ENCODE measurements at regions not wholly inside any gene's neighbourhood (a gene's known extent, or its start where the extent isn't known, plus 50 kb on each side); places are given as distances from the start of the nearest gene placed in this dataset.

GRCh38 chr2:158043181-158043948 is 58.3 kb upstream of the UPP2 start:
- Histone ChIP-seq H4K20me1 (ENCODE audit: insufficient read depth) (no peaks in the 10 kb centered on the region), H3K79me2 (ENCODE audit: insufficient read depth, low read length) (no peaks in the 10 kb centered on the region), H3K9me3 (ENCODE audit: control insufficient read depth in 1 of 2, insufficient read depth in 1 of 2, low read depth in 1 of 2, low read length in 2 of 2) (no peaks in the 10 kb centered on the region), H3K36me3 (ENCODE audit: control insufficient read depth in 1 of 2, insufficient read depth in 2 of 2, low read length in 2 of 2) (no peaks in the 10 kb centered on the region), H3K9ac (ENCODE audit: low read length) (no peak overlapping the region), H3K27me3 (ENCODE audit: insufficient read depth, low read length) (no peaks in the 10 kb centered on the region), H3K4me3 (replicated peaks in 1 of 2; ENCODE audit: low read depth in 1 of 2, low read length in 2 of 2) (no peak overlapping the region), H3K27ac (ENCODE audit: low read depth, low read length) (no peak overlapping the region), H2AFZ (ENCODE audit: low read depth, low read length, poor library complexity, severe bottlenecking) (no peak overlapping the region), H3K9me2 (ENCODE audit: insufficient read depth) (no peaks in the 10 kb centered on the region), H3K4me2 (ENCODE audit: low read length) (no peak overlapping the region), H3K4me1 (ENCODE audit: control insufficient read depth in 1 of 2, insufficient read depth in 2 of 2, low read length in 2 of 2) (no peaks in the 10 kb centered on the region)
- no TSS peak for BruUV-seq (replicated peaks)
- RAD21 ChIA-PET (ENCODE audit: low non-redundant PET in 1 of 2, low total read pairs in 2 of 2, uncharacterized antibody in 2 of 2, unreplicated experiment in 2 of 2), result no interaction called here
- POLR2A ChIA-PET, result no interaction called here
- no peak for DNase-seq (ENCODE audit: low read depth, low spot score)
- no peak for TF ChIP-seq ELF1 (IDR thresholded peaks at IDR 0.05; ENCODE audit: borderline replicate concordance, low read depth)
- no peak for TF ChIP-seq EGR1 (IDR thresholded peaks at IDR 0.05; ENCODE audit: low read depth)
- TF ChIP-seq SP1 (IDR thresholded peaks at IDR 0.05; ENCODE audit: low read depth), result no peak
- no peak for TF ChIP-seq CTCF (IDR thresholded peaks at IDR 0.05 in 2 of 3, conservative IDR thresholded peaks at IDR 0.05 in 1 of 3; ENCODE audit: borderline replicate concordance in 1 of 3, insufficient read depth in 1 of 3, low read depth in 2 of 3, low read length in 2 of 3)
- no peak for TF ChIP-seq RAD21 (IDR thresholded peaks at IDR 0.05; ENCODE audit: low read depth)
- TF ChIP-seq TCF7L2 (IDR thresholded peaks at IDR 0.05; ENCODE audit: borderline replicate concordance, extremely low read depth, insufficient read depth, insufficient read length), result no peak
- CTCF ChIA-PET, result no interaction called here
- ATAC-seq, result no peak
- intact Hi-C loops (cut with micrococcal nuclease), result no loop called here

- no peak overlapping the region for H3K4me2 ChIP-seq (ENCODE audit: low read length)
- DNase-seq (ENCODE audit: low read depth, low spot score) (no peak), ATAC-seq (no peak)
- no peaks in the 10 kb centered on the region for H3K79me2 ChIP-seq (ENCODE audit: insufficient read depth, low read length)
- ChIA-PET RAD21 (ENCODE audit: low non-redundant PET in 1 of 2, low total read pairs in 2 of 2, uncharacterized antibody in 2 of 2, unreplicated experiment in 2 of 2) (no interaction called here), POLR2A (no interaction called here), CTCF (no interaction called here)
- no peak overlapping the region for H3K4me3 ChIP-seq (replicated peaks in 1 of 2; ENCODE audit: low read depth in 1 of 2, low read length in 2 of 2)
- H3K27ac ChIP-seq (ENCODE audit: low read depth, low read length), result no peak overlapping the region
- no peak overlapping the region for H2AFZ ChIP-seq (ENCODE audit: low read depth, low read length, poor library complexity, severe bottlenecking)
- no peaks in the 10 kb centered on the region for H3K36me3 ChIP-seq (ENCODE audit: control insufficient read depth in 1 of 2, insufficient read depth in 2 of 2, low read length in 2 of 2)
- H3K27me3 ChIP-seq (ENCODE audit: insufficient read depth, low read length), result no peaks in the 10 kb centered on the region
- H3K9ac ChIP-seq (ENCODE audit: low read length), result no peak overlapping the region
- no TSS peak for BruUV-seq (replicated peaks)
- intact Hi-C loops (cut with micrococcal nuclease), result no loop called here
- no peaks in the 10 kb centered on the region for H4K20me1 ChIP-seq (ENCODE audit: insufficient read depth)
- no peak for TF ChIP-seq POLR2AphosphoS5 (IDR thresholded peaks at IDR 0.05; ENCODE audit: low read depth, low read length)
- no peak for TF ChIP-seq MAX (IDR thresholded peaks at IDR 0.05)
- TF ChIP-seq RAD21 (IDR thresholded peaks at IDR 0.05; ENCODE audit: low read depth), result no peak
- no peak for TF ChIP-seq ATF3 (IDR thresholded peaks at IDR 0.05)
- TF ChIP-seq ZBTB33 (IDR thresholded peaks at IDR 0.05; ENCODE audit: extremely low read depth, insufficient replicate concordance, low read length), result no peak
- no peak for TF ChIP-seq SP1 (IDR thresholded peaks at IDR 0.05; ENCODE audit: low read depth)
- TF ChIP-seq YY1 (IDR thresholded peaks at IDR 0.05; ENCODE audit: extremely low read depth, insufficient replicate concordance, low read depth, low read length), result no peak
- H3K9me2 ChIP-seq (ENCODE audit: insufficient read depth), result no peaks in the 10 kb centered on the region
- H3K4me1 ChIP-seq (ENCODE audit: control insufficient read depth in 1 of 2, insufficient read depth in 2 of 2, low read length in 2 of 2), result no peaks in the 10 kb centered on the region
- no peaks in the 10 kb centered on the region for H3K9me3 ChIP-seq (ENCODE audit: control insufficient read depth in 1 of 2, insufficient read depth in 1 of 2, low read depth in 1 of 2, low read length in 2 of 2)
These were observed 59.0 kb upstream of the UPP2 start for GRCh38 chr2:158042666-158043065.
